GM12878 (cell line): ENCODE measurements at regions not wholly inside any gene's neighbourhood (a gene's known extent, or its start where the extent isn't known, plus 50 kb on each side); places are given as distances from the start of the nearest gene placed in this dataset.

Experiments
- ATAC-seq: fragments of 200-7000 bp; cut with Tn5 transposase; 3 replicates; pipeline ENCODE4 v1.9.1; 2020; ENCODE audit warnings: mild to moderate bottlenecking, moderate library complexity
- BruUV-seq: library from RNA; stranded (reverse); fragments of 400-500 nt; replicated peaks from 2 replicates; lab custom pipeline; 2021; lab: Mats Ljungman, UMichigan
- CTCF ChIA-PET: fragments of 300-600 bp; sonication (Branson Sonifier 250); formaldehyde crosslinking; extraction: SDS; loops from one replicate; lab custom pipeline; 2021; ENCODE audit warnings: inconsistent platforms; lab: Yijun Ruan, JAX
- POLR2A ChIA-PET: fragments of 350-600 bp; formaldehyde crosslinking; extraction: SDS; loops from one replicate; lab custom pipeline; 2021; ENCODE audit warnings: inconsistent platforms; lab: Charles Lee
- RAD21 ChIA-PET: fragments of 300-600 bp; sonication (Branson Sonifier 250); formaldehyde crosslinking; loops from one replicate; lab custom pipeline; 2023; ENCODE audit warnings: antibody characterized with exemption; ENCODE audit not compliant: unreplicated experiment; lab: Charles Lee
- SMC1A ChIA-PET: fragments of 300-600 bp; sonication (Branson Sonifier 250); formaldehyde crosslinking; loops from one replicate; lab custom pipeline; 2023; ENCODE audit not compliant: unreplicated experiment, uncharacterized antibody; lab: Charles Lee
- DNase-seq: peaks from one replicate; pipeline ENCODE4 v3.0.0-alpha.2; 2011; ENCODE audit warnings: low read depth, low spot score
- FAIRE-seq: peaks from 3 replicates; lab custom pipeline; 2011; peaks lifted over from hg19 to GRCh38; lab: Jason Lieb, UNC
- H2AFZ ChIP-seq: 2 replicates; pipeline ENCODE4 v1.6.0; 2011; ENCODE audit warnings: low read depth, low read length, control low read depth; ENCODE audit not compliant: control insufficient read depth
- H3K27ac ChIP-seq: 2 replicates; pipeline ENCODE4 v1.5.1; 2011; ENCODE audit warnings: control low read depth; ENCODE audit not compliant: control insufficient read depth, insufficient read depth
- H3K27me3 ChIP-seq, 2 experiments: replicated peaks in 1 of 2; 2 replicates each; pipeline versions ENCODE4 v1.6.0 to v1.6.1; 2011; ENCODE audit warnings: low read length in 1 of 2; ENCODE audit not compliant: control insufficient read depth in 2 of 2, insufficient read depth in 2 of 2
- H3K36me3 ChIP-seq, 2 experiments: 2 replicates each; pipeline ENCODE4 v1.5.1; 2011; ENCODE audit warnings: low read length in 1 of 2; ENCODE audit not compliant: control insufficient read depth in 2 of 2, insufficient read depth in 2 of 2
- H3K4me1 ChIP-seq: 2 replicates; pipeline ENCODE4 v1.6.1; 2011; ENCODE audit warnings: mild to moderate bottlenecking, low read length, moderate library complexity, mixed read lengths; ENCODE audit not compliant: control insufficient read depth, insufficient read depth
- H3K4me2 ChIP-seq: 2 replicates; pipeline ENCODE4 v1.6.0; 2011; ENCODE audit warnings: control low read depth; ENCODE audit not compliant: control insufficient read depth, insufficient read depth
- H3K4me3 ChIP-seq: fragments of 200-600 bp; sonication (generic); 2 replicates; pipeline ENCODE4 v1.5.1; 2016
- H3K79me2 ChIP-seq: 2 replicates; pipeline ENCODE4 v1.6.0; 2011; ENCODE audit warnings: low read length; ENCODE audit not compliant: control insufficient read depth, insufficient read depth
- H3K9ac ChIP-seq: 2 replicates; pipeline ENCODE4 v1.8.0; 2011; ENCODE audit warnings: low read length, control low read depth, mixed read lengths; ENCODE audit not compliant: control insufficient read depth, insufficient read depth
- H3K9me3 ChIP-seq: replicated peaks from 3 replicates; pipeline ENCODE4 v1.5.1; 2011; ENCODE audit warnings: mild to moderate bottlenecking, low read length; ENCODE audit not compliant: control insufficient read depth, insufficient read depth
- H4K20me1 ChIP-seq: 2 replicates; pipeline ENCODE4 v1.6.0; 2011; ENCODE audit not compliant: control insufficient read depth, insufficient read depth
- CREB1 ChIP-seq: IDR thresholded peaks from 2 replicates; pipeline ENCODE4 v1.6.1; 2012; ENCODE audit warnings: low read depth, mild to moderate bottlenecking, inconsistent platforms
- E2F4 ChIP-seq: IDR thresholded peaks from 2 replicates; pipeline ENCODE4 v1.6.1; 2012; ENCODE audit warnings: low read depth, low read length, improper control_type of control experiment
- E2F8 ChIP-seq: fragments of 450-650 bp; IDR thresholded peaks from 2 replicates; pipeline ENCODE4 v1.6.1; 2018; ENCODE audit warnings: mild to moderate bottlenecking, low read depth, moderate library complexity; ENCODE audit not compliant: partially characterized antibody
- IRF4 ChIP-seq: IDR thresholded peaks from 2 replicates; pipeline ENCODE4 v1.6.1; 2011; ENCODE audit warnings: low read depth, low read length
- IRF5 ChIP-seq: fragments of 450-650 bp; IDR thresholded peaks from 2 replicates; pipeline ENCODE4 v1.6.1; 2017; ENCODE audit warnings: borderline replicate concordance
- MXI1 ChIP-seq: fragments of 150-350 bp; IDR thresholded peaks from 2 replicates; pipeline ENCODE4 v1.6.1; 2011; ENCODE audit warnings: low read depth, mild to moderate bottlenecking, inconsistent platforms, low read length, improper control_type of control experiment
- POLR2AphosphoS5 ChIP-seq: IDR thresholded peaks from 2 replicates; pipeline ENCODE4 v1.6.1; 2011; ENCODE audit warnings: mild to moderate bottlenecking, low read length, inconsistent platforms
- PRDM15 ChIP-seq: fragments of 450-650 bp; formaldehyde crosslinking; IDR thresholded peaks from 2 replicates; pipeline ENCODE4 v1.4.0; 2020; ENCODE audit warnings: mild to moderate bottlenecking, moderate library complexity
- RB1 ChIP-seq: fragments of 450-650 bp; formaldehyde crosslinking; IDR thresholded peaks from 2 replicates; pipeline ENCODE4 v1.6.1; 2017; ENCODE audit warnings: mild to moderate bottlenecking, borderline replicate concordance
- RUNX3 ChIP-seq: IDR thresholded peaks from 2 replicates; pipeline ENCODE4 v1.6.1; 2012; ENCODE audit warnings: low read length, inconsistent platforms
- STAT1 ChIP-seq: fragments of 450-650 bp; conservative IDR thresholded peaks from 2 replicates; pipeline ENCODE4 v1.6.1; 2014; ENCODE audit warnings: antibody characterized with exemption, mild to moderate bottlenecking
- USF2 ChIP-seq: IDR thresholded peaks from 2 replicates; pipeline ENCODE4 v1.6.1; 2011; ENCODE audit warnings: low read depth, low read length, improper control_type of control experiment, borderline replicate concordance
- in situ Hi-C: fragments of 300-500 bp; cut with MboI; formaldehyde crosslinking; loops from 9 replicates; pipeline ENCODE4 v1.14.3; 2018; ENCODE audit warnings: mixed read lengths
- intact Hi-C: fragments of 100-400 bp; cut with micrococcal nuclease; formaldehyde crosslinking; loops from one replicate; pipeline ENCODE4 v1.14.2; 2022; ENCODE audit not compliant: unreplicated experiment

GRCh38 chr9:87026204-87026603 is 78.9 kb upstream of the GAS1 start:
- POLR2A ChIA-PET, result no interaction called here
- RAD21 ChIA-PET, result no interaction called here
- SMC1A ChIA-PET, result no interaction called here

More at GRCh38 chr9:87026204-87026603, 78.9 kb upstream of the GAS1 start:
- no peaks in the 10 kb centered on the region for H3K79me2 ChIP-seq
- no peak overlapping the region for H3K4me2 ChIP-seq
- no peaks in the 10 kb centered on the region for H3K27me3 ChIP-seq
- no peaks in the 10 kb centered on the region for H3K36me3 ChIP-seq
- FAIRE-seq, result no peak
- no TSS peak for BruUV-seq
- in situ Hi-C loops, result no loop called here
- H3K27ac ChIP-seq, result no peak overlapping the region
- H3K9me3 ChIP-seq, result no peaks in the 10 kb centered on the region
- intact Hi-C loops, result no loop called here
- CTCF ChIA-PET, result no interaction called here
- DNase-seq, result no peak
- H3K4me1 ChIP-seq, result no peaks in the 10 kb centered on the region
- TF ChIP-seq E2F4, result no peak
- TF ChIP-seq IRF4, result no peak
- TF ChIP-seq MXI1, result no peak
- no peak for TF ChIP-seq POLR2AphosphoS5
- TF ChIP-seq IRF5, result no peak
- no peak for TF ChIP-seq RB1
- TF ChIP-seq PRDM15 (CRISPR knock-in tag), result no peak
- no peak for TF ChIP-seq RUNX3
- no peak for TF ChIP-seq E2F8
- no peak for TF ChIP-seq STAT1
- TF ChIP-seq CREB1, result no peak
- no peak for TF ChIP-seq USF2
- H4K20me1 ChIP-seq, result no peaks in the 10 kb centered on the region
- H3K9ac ChIP-seq, result no peak overlapping the region
- no peak overlapping the region for H3K4me3 ChIP-seq
- H2AFZ ChIP-seq, result no peak overlapping the region
- no peak for ATAC-seq
